WTC11 (cell line): ENCODE measurements at regions not wholly inside any gene's neighbourhood (a gene's known extent, or its start where the extent isn't known, plus 50 kb on each side); places are given as distances from the start of the nearest gene placed in this dataset.

Source experiments
- ATAC-seq: fragments of 200-7000 bp; cut with Tn5 transposase; 2 replicates; pipeline ENCODE4 v1.10.0; 2021; ENCODE audit warnings: mild to moderate bottlenecking, moderate library complexity
- CTCF ChIA-PET: fragments of 300-600 bp; sonication (Branson Sonifier 250); formaldehyde crosslinking; loops from one replicate; lab custom pipeline; 2021; ENCODE audit warnings: antibody characterized with exemption; lab: Charles Lee
- POLR2A ChIA-PET: fragments of 350-600 bp; sonication (Branson Sonifier 250); formaldehyde crosslinking; loops from one replicate; lab custom pipeline; 2021; ENCODE audit warnings: antibody characterized with exemption; lab: Charles Lee
- DNase-seq: peaks from one replicate; pipeline ENCODE4 v3.0.0; 2021; ENCODE audit warnings: low spot score
- H3K27ac Mint-ChIP-seq: 2 replicates; pipeline ENCODE4 v1.8.0; 2021; ENCODE audit warnings: mixed read lengths
- H3K27me3 Mint-ChIP-seq: 2 replicates; pipeline ENCODE4 v1.8.0; 2021; ENCODE audit warnings: low read depth, mild to moderate bottlenecking, moderate library complexity, mixed read lengths
- H3K36me3 Mint-ChIP-seq: 2 replicates; pipeline ENCODE4 v1.8.0; 2021; ENCODE audit warnings: mixed read lengths
- H3K4me1 Mint-ChIP-seq: 2 replicates; pipeline ENCODE4 v1.8.0; 2022; ENCODE audit warnings: mixed read lengths
- H3K4me3 Mint-ChIP-seq: 2 replicates; pipeline ENCODE4 v1.8.0; 2021; ENCODE audit warnings: mild to moderate bottlenecking, moderate library complexity, mixed read lengths
- H3K9me3 Mint-ChIP-seq: 2 replicates; pipeline ENCODE4 v1.8.0; 2021; ENCODE audit warnings: mixed read lengths
- CREM ChIP-seq: sonication (generic); formaldehyde crosslinking; IDR thresholded peaks from 2 replicates; pipeline ENCODE4 v1.8.1; 2022; ENCODE audit warnings: mild to moderate bottlenecking, missing genetic modification reagents, moderate library complexity
- ELF4 ChIP-seq: sonication (generic); formaldehyde crosslinking; IDR thresholded peaks from 2 replicates; pipeline ENCODE4 v1.8.1; 2022; ENCODE audit warnings: low read depth, mild to moderate bottlenecking, moderate library complexity, missing genetic modification reagents
- EMX1 ChIP-seq: fragments of 250-450 bp; sonication (Bioruptor Pico); IDR thresholded peaks from 2 replicates; pipeline ENCODE4 v1.8.0; 2021; ENCODE audit warnings: mild to moderate bottlenecking
- ESRRA ChIP-seq: sonication (generic); formaldehyde crosslinking; IDR thresholded peaks from 2 replicates; pipeline ENCODE4 v1.8.1; 2022; ENCODE audit warnings: mild to moderate bottlenecking, missing genetic modification reagents, borderline replicate concordance
- FOXJ3 ChIP-seq: sonication (generic); formaldehyde crosslinking; IDR thresholded peaks from 2 replicates; pipeline ENCODE4 v1.9.0; 2021; ENCODE audit warnings: missing genetic modification reagents, mild to moderate bottlenecking, borderline replicate concordance
- HMGXB4 ChIP-seq: sonication (generic); formaldehyde crosslinking; IDR thresholded peaks from 2 replicates; pipeline ENCODE4 v1.8.1; 2023; ENCODE audit warnings: mild to moderate bottlenecking, moderate library complexity, missing genetic modification reagents
- IRF1 ChIP-seq: sonication (generic); formaldehyde crosslinking; IDR thresholded peaks from 2 replicates; pipeline ENCODE4 v1.8.0; 2023; ENCODE audit warnings: missing genetic modification reagents
- MYBL2 ChIP-seq: sonication (generic); formaldehyde crosslinking; IDR thresholded peaks from 2 replicates; pipeline ENCODE4 v1.8.1; 2023; ENCODE audit warnings: mild to moderate bottlenecking, moderate library complexity, missing genetic modification reagents
- PRDM15 ChIP-seq: sonication (generic); formaldehyde crosslinking; IDR thresholded peaks from 2 replicates; pipeline ENCODE4 v1.8.0; 2022; ENCODE audit warnings: missing genetic modification reagents
- RELA ChIP-seq: sonication (generic); formaldehyde crosslinking; IDR thresholded peaks from 2 replicates; pipeline ENCODE4 v1.8.1; 2022; ENCODE audit warnings: missing genetic modification reagents, mild to moderate bottlenecking, borderline replicate concordance
- TEAD4 ChIP-seq: sonication (generic); formaldehyde crosslinking; IDR thresholded peaks from 2 replicates; pipeline ENCODE4 v1.8.0; 2022; ENCODE audit warnings: mild to moderate bottlenecking, missing genetic modification reagents
- USF1 ChIP-seq: sonication (generic); formaldehyde crosslinking; IDR thresholded peaks from 2 replicates; pipeline ENCODE4 v1.8.0; 2022; ENCODE audit warnings: mild to moderate bottlenecking, missing genetic modification reagents
- ZNF416 ChIP-seq: fragments of 250-450 bp; sonication (Bioruptor Pico); IDR thresholded peaks from 2 replicates; pipeline ENCODE4 v1.9.0; 2021; ENCODE audit warnings: mild to moderate bottlenecking, inconsistent platforms
- ZNF512 ChIP-seq: sonication (generic); formaldehyde crosslinking; IDR thresholded peaks from 2 replicates; pipeline ENCODE4 v1.8.1; 2022; ENCODE audit warnings: missing genetic modification reagents, borderline replicate concordance
- ZNF532 ChIP-seq: fragments of 250-450 bp; sonication (Bioruptor Pico); IDR thresholded peaks from 2 replicates; pipeline ENCODE4 v1.9.0; 2021; ENCODE audit warnings: mild to moderate bottlenecking, borderline replicate concordance
- ZNF671 ChIP-seq: fragments of 250-450 bp; sonication (Bioruptor Pico); IDR thresholded peaks from 2 replicates; pipeline ENCODE4 v1.8.0; 2021; ENCODE audit warnings: mild to moderate bottlenecking

GRCh38 chr16:59733321-59733720, 999.2 kb upstream of the GOT2 start:
- Mint-ChIP-seq H3K4me1 (no peaks in the 10 kb centered on the region), H3K4me3 (no peak overlapping the region), H3K27me3 (no peaks in the 10 kb centered on the region; the same call in 1 of the 2 replicates), H3K27ac (no peak overlapping the region), H3K9me3 (peaks cover 8% of the 10 kb centered on the region), H3K36me3 (no peaks in the 10 kb centered on the region)
- POLR2A ChIA-PET = no interaction called here
- TF ChIP-seq ELF4 (CRISPR knock-in tag) (no peak), EMX1 (CRISPR knock-in tag) (no peak), IRF1 (CRISPR knock-in tag) (no peak), ZNF416 (CRISPR knock-in tag) (no peak), HMGXB4 (CRISPR knock-in tag) (no peak), TEAD4 (no peak), USF1 (CRISPR knock-in tag) (no peak), FOXJ3 (CRISPR knock-in tag) (no peak), PRDM15 (CRISPR knock-in tag) (no peak), ESRRA (no peak), RELA (CRISPR knock-in tag) (no peak), ZNF512 (CRISPR knock-in tag) (no peak), CREM (CRISPR knock-in tag) (no peak), MYBL2 (CRISPR knock-in tag) (no peak), ZNF532 (CRISPR knock-in tag) (no peak), ZNF671 (CRISPR knock-in tag) (no peak)
- ATAC-seq (no peak), DNase-seq (no peak)
- CTCF ChIA-PET = no interaction called here
